ENCODE measurements at regions not wholly inside any gene's neighbourhood (a gene's known extent, or its start where the extent isn't known, plus 50 kb on each side); places are given as distances from the start of the nearest gene placed in this dataset.

DNA sequence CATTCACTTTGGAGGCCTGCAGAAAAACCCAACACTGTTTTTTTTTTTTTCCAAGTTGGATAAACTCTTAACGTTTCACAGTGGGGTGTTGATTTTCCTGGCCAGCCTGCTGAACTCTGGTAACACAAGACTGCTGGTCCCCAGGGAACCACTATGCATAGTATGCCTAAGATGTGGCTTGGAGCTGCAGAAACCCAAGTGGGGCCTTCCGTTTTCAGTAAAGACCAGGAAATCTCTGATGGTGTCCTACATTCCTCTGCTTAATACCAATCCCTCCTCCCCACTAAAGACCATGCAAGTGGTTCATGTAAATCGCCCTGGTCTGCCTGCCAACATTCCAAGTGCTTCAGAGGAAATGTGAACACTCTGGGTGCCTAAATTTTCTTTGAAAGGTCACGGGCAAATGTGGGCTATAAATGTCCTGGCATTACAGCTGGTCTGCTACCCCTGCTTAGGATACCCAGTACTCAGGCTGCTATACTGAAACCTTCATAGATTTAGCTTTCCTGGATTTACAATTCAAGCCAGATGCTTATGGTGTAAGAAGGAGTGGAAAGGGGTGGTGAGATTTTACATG is 615.4 kb downstream of the MAFB start:
- TF ChIP-seq, protein P1, sequence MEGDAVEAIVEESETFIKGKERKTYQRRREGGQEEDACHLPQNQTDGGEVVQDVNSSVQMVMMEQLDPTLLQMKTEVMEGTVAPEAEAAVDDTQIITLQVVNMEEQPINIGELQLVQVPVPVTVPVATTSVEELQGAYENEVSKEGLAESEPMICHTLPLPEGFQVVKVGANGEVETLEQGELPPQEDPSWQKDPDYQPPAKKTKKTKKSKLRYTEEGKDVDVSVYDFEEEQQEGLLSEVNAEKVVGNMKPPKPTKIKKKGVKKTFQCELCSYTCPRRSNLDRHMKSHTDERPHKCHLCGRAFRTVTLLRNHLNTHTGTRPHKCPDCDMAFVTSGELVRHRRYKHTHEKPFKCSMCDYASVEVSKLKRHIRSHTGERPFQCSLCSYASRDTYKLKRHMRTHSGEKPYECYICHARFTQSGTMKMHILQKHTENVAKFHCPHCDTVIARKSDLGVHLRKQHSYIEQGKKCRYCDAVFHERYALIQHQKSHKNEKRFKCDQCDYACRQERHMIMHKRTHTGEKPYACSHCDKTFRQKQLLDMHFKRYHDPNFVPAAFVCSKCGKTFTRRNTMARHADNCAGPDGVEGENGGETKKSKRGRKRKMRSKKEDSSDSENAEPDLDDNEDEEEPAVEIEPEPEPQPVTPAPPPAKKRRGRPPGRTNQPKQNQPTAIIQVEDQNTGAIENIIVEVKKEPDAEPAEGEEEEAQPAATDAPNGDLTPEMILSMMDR (IDR thresholded peaks at IDR 0.05) = no peak
- Histone ChIP-seq H3K27ac (ENCODE audit: low read depth in 1 of 2, low read length in 2 of 2) (no peak overlapping the region), H3K4me1 (ENCODE audit: insufficient read depth, low read length) (no peaks in the 10 kb centered on the region), H3K27me3 (ENCODE audit: control insufficient read depth in 1 of 2, insufficient read depth in 2 of 2, low read length in 2 of 2) (no peaks in the 10 kb centered on the region), H3K36me3 (ENCODE audit: insufficient read depth, low read length) (no peaks in the 10 kb centered on the region), H3K4me3 (ENCODE audit: low read length) (no peak overlapping the region), H3K9me3 (ENCODE audit: control insufficient read depth in 1 of 2, insufficient read depth in 1 of 2, low read length in 2 of 2) (peaks cover 0 to 3% of the 10 kb centered on the region in 2 experiments)
- POLR2A ChIA-PET = no interaction called here
- H3K9me3 Mint-ChIP-seq = no peaks in the 10 kb centered on the region
- no peaks in the 10 kb centered on the region for H3K36me3 Mint-ChIP-seq (ENCODE audit: low read depth)
- H3K27ac Mint-ChIP-seq = no peak overlapping the region
- ATAC-seq (ENCODE audit: poor library complexity) (no peak), DNase-seq (no peak)
- no peaks in the 10 kb centered on the region for H3K4me1 Mint-ChIP-seq (ENCODE audit: low read depth)
- intact Hi-C loops (cut with DNase I, micrococcal nuclease) = no loop called here
- CTCF ChIA-PET = no interaction called here
- H3K4me3 Mint-ChIP-seq = no peak overlapping the region
- H3K27me3 Mint-ChIP-seq = no peaks in the 10 kb centered on the region

DNA sequence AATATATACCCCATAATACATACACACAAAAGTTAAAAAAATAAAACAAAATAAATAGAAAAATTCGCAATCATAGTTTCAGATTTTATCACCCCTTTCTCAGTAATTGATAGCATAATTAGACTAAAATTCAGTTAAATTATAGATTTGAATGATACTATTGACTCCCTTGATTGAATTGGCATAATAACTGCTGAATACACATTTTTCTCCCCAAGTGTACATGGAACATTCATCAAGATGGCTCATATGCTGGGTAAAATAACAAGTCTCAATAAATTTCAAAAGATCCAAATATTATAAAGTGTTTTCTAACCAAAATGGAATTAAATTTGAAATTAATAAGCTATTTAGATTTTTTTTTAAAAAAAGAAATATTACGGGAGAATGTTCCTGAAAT is 616.1 kb downstream of the MAFB start:
- TF ChIP-seq, protein P1 (IDR thresholded peaks at IDR 0.05) = no peak
- intact Hi-C loops (cut with DNase I, micrococcal nuclease) = no loop called here
- Mint-ChIP-seq H3K36me3 (ENCODE audit: low read depth) (no peaks in the 10 kb centered on the region), H3K27me3 (no peaks in the 10 kb centered on the region), H3K9me3 (peaks cover 5% of the 10 kb centered on the region), H3K4me3 (no peak overlapping the region), H3K27ac (no peak overlapping the region), H3K4me1 (ENCODE audit: low read depth) (no peaks in the 10 kb centered on the region)
- DNase-seq (no peak), ATAC-seq (ENCODE audit: poor library complexity) (no peak)
- Histone ChIP-seq H3K27ac (ENCODE audit: low read depth in 1 of 2, low read length in 2 of 2) (no peak overlapping the region), H3K4me3 (ENCODE audit: low read length) (no peak overlapping the region), H3K27me3 (ENCODE audit: control insufficient read depth in 1 of 2, insufficient read depth in 2 of 2, low read length in 2 of 2) (no peaks in the 10 kb centered on the region), H3K4me1 (ENCODE audit: insufficient read depth, low read length) (no peaks in the 10 kb centered on the region), H3K36me3 (ENCODE audit: insufficient read depth, low read length) (no peaks in the 10 kb centered on the region), H3K9me3 (ENCODE audit: control insufficient read depth in 1 of 2, insufficient read depth in 1 of 2, low read length in 2 of 2) (peaks cover 0 to 5% of the 10 kb centered on the region in 2 experiments)
- CTCF ChIA-PET = no interaction called here
- POLR2A ChIA-PET = no interaction called here

DNA sequence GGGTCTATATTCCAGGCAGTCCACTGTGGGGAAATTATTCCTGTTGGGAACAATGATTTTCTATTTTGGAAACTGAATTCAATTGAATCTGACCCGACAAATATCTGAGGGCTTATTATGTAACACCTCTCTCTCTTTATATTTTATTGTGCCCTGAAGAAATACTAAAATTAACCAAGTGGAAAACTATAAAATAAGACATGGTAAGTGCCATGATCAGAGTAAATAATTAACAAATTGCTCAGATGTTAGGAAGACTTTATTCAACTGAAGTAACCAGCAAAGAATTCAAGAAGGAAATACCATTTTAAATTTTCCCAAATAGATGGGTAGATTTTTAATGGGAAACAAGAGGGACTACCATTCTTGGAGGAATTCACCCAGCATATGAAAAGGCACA is 632.9 kb downstream of the MAFB start:
- H3K27ac Mint-ChIP-seq = no peak overlapping the region
- TF ChIP-seq, protein P1 (IDR thresholded peaks at IDR 0.05) = no peak
- Histone ChIP-seq H3K27ac (ENCODE audit: low read depth in 1 of 2, low read length in 2 of 2) (no peak overlapping the region), H3K36me3 (ENCODE audit: insufficient read depth, low read length) (no peaks in the 10 kb centered on the region), H3K9me3 (ENCODE audit: control insufficient read depth in 1 of 2, insufficient read depth in 1 of 2, low read length in 2 of 2) (peaks cover 0 to 3% of the 10 kb centered on the region in 2 experiments), H3K27me3 (ENCODE audit: control insufficient read depth in 1 of 2, insufficient read depth in 2 of 2, low read length in 2 of 2) (no peaks in the 10 kb centered on the region), H3K4me1 (ENCODE audit: insufficient read depth, low read length) (no peaks in the 10 kb centered on the region), H3K4me3 (ENCODE audit: low read length) (no peak overlapping the region)
- no peaks in the 10 kb centered on the region for H3K36me3 Mint-ChIP-seq (ENCODE audit: low read depth)
- ChIA-PET POLR2A (no interaction called here), CTCF (no interaction called here)
- H3K27me3 Mint-ChIP-seq = peaks cover 6% of the 10 kb centered on the region
- H3K4me1 Mint-ChIP-seq (ENCODE audit: low read depth) = no peaks in the 10 kb centered on the region
- intact Hi-C loops (cut with DNase I, micrococcal nuclease) = no loop called here
- ATAC-seq (ENCODE audit: poor library complexity) (no peak), DNase-seq (no peak)
- no peak overlapping the region for H3K4me3 Mint-ChIP-seq
- peaks cover 8% of the 10 kb centered on the region for H3K9me3 Mint-ChIP-seq
